HepG2 (cell line): ENCODE measurements at regions not wholly inside any gene's neighbourhood (a gene's known extent, or its start where the extent isn't known, plus 50 kb on each side); places are given as distances from the start of the nearest gene placed in this dataset.

ENCODE experiments used
- ATAC-seq: fragments of 200-7000 bp; cut with Tn5 transposase; 3 replicates; pipeline ENCODE4 v1.9.1; 2020; ENCODE audit warnings: mild to moderate bottlenecking, moderate library complexity
- BruUV-seq: library from RNA; stranded (reverse); fragments of 400-500 nt; replicated peaks from 2 replicates; lab custom pipeline; 2021; lab: Mats Ljungman, UMichigan
- CTCF ChIA-PET: fragments of 300-600 bp; formaldehyde crosslinking; extraction: SDS; loops from one replicate; lab custom pipeline; 2021; ENCODE audit warnings: low total read pairs, inconsistent platforms, low intra/inter-chr PET ratio; lab: Yijun Ruan, JAX
- POLR2A ChIA-PET: fragments of 350-600 bp; sonication (Branson Sonifier 250); formaldehyde crosslinking; loops from one replicate; lab custom pipeline; 2020; ENCODE audit warnings: antibody characterized with exemption, inconsistent platforms; lab: Yijun Ruan, JAX
- DNase-seq: peaks from one replicate; pipeline ENCODE4 v3.0.0-alpha.2; 2015; ENCODE audit warnings: low spot score
- FAIRE-seq: peaks from 3 replicates; lab custom pipeline; 2011; peaks lifted over from hg19 to GRCh38; lab: Jason Lieb, UNC
- H2AFZ ChIP-seq: one replicate; pipeline ENCODE4 v1.6.1; 2011; ENCODE audit warnings: low read length, inconsistent platforms
- H3K27ac ChIP-seq: fragments of 300-600 bp; 3 replicates; pipeline ENCODE4 v1.8.0; 2011; ENCODE audit warnings: mixed run types, mild to moderate bottlenecking, mixed read lengths, low read length, inconsistent platforms; ENCODE audit not compliant: insufficient read depth; ENCODE audit errors: extremely low read length
- H3K27me3 ChIP-seq, 2 experiments: fragments of 200-600 bp in 1 of 2; 2 replicates in 1 of 2; 3 replicates in 1 of 2; pipeline versions ENCODE4 v1.6.0 to v1.8.0; 2011; ENCODE audit warnings: low read length in 2 of 2, mild to moderate bottlenecking in 2 of 2, moderate library complexity in 2 of 2, inconsistent platforms in 1 of 2; ENCODE audit not compliant: insufficient read depth in 2 of 2, control insufficient read depth in 1 of 2
- H3K36me3 ChIP-seq, 2 experiments: fragments of 200-600 bp in 1 of 2; replicated peaks in 1 of 2; 2 replicates in 1 of 2; 3 replicates in 1 of 2; pipeline versions ENCODE4 v1.5.1 to v1.8.0; 2011; ENCODE audit warnings: low read length in 2 of 2, inconsistent platforms in 1 of 2; ENCODE audit not compliant: insufficient read depth in 2 of 2, control insufficient read depth in 1 of 2
- H3K4me1 ChIP-seq: 2 replicates; pipeline ENCODE4 v1.5.1; 2012; ENCODE audit warnings: low read length, inconsistent platforms; ENCODE audit not compliant: insufficient read depth
- H3K4me2 ChIP-seq: 2 replicates; pipeline ENCODE4 v1.6.0; 2011; ENCODE audit warnings: low read depth, low read length, inconsistent platforms
- H3K4me3 ChIP-seq, 3 experiments: fragments of 200-600 bp in 1 of 3; sonication (generic), shearing (Covaris generic) in 1 of 3; replicated peaks in 1 of 3; 2 replicates each; pipeline ENCODE4 v1.5.1; 2011 to 2016; ENCODE audit warnings: low read length in 3 of 3, inconsistent platforms in 2 of 3, low read depth in 2 of 3, mild to moderate bottlenecking in 2 of 3, control low read depth in 1 of 3, mixed read lengths in 1 of 3; ENCODE audit not compliant: insufficient read depth in 1 of 3
- H3K79me2 ChIP-seq: one replicate; pipeline ENCODE4 v1.6.1; 2011; ENCODE audit warnings: low read length, inconsistent platforms; ENCODE audit not compliant: insufficient read depth
- H3K9ac ChIP-seq: 2 replicates; pipeline ENCODE4 v1.6.0; 2011; ENCODE audit warnings: mild to moderate bottlenecking, low read depth, low read length, inconsistent platforms; ENCODE audit not compliant: insufficient read depth
- H3K9me3 ChIP-seq: 2 replicates; pipeline ENCODE4 v1.5.1; 2012; ENCODE audit warnings: mild to moderate bottlenecking, low read length
- H4K20me1 ChIP-seq: 2 replicates; pipeline ENCODE4 v1.6.0; 2011; ENCODE audit warnings: inconsistent platforms, mild to moderate bottlenecking, low read length, moderate library complexity; ENCODE audit not compliant: insufficient read depth
- ATF7 ChIP-seq, 2 experiments: fragments of 450-650 bp in 1 of 2; sonication (generic) in 1 of 2; formaldehyde crosslinking in 1 of 2; IDR thresholded peaks; 2 replicates each; pipeline versions ENCODE4 v1.4.0 to v1.6.1; 2016 to 2020; ENCODE audit warnings: antibody characterized with exemption in 1 of 2, mild to moderate bottlenecking in 1 of 2, missing genetic modification reagents in 1 of 2
- KDM1A ChIP-seq: IDR thresholded peaks from 2 replicates; pipeline ENCODE4 v1.6.1; 2016; ENCODE audit warnings: missing compliant biosample characterization
- NFE2L1 ChIP-seq: sonication (generic); formaldehyde crosslinking; IDR thresholded peaks from 2 replicates; pipeline ENCODE4 v1.4.0; 2020; ENCODE audit warnings: missing genetic modification reagents, mild to moderate bottlenecking, borderline replicate concordance
- SOX6 ChIP-seq, 2 experiments: fragments of 450-650 bp in 1 of 2; sonication (generic) in 1 of 2; formaldehyde crosslinking in 1 of 2; IDR thresholded peaks; 2 replicates each; pipeline versions ENCODE4 v1.4.0 to v1.6.1; 2017 to 2020; ENCODE audit warnings: antibody characterized with exemption in 1 of 2, mild to moderate bottlenecking in 1 of 2, missing genetic modification reagents in 1 of 2
- SP140L ChIP-seq: sonication (generic); formaldehyde crosslinking; IDR thresholded peaks from 2 replicates; pipeline ENCODE4 v1.4.0; 2020; ENCODE audit warnings: missing genetic modification reagents, borderline replicate concordance
- SRSF1 ChIP-seq: fragments of 200-400 bp; formaldehyde crosslinking; optimal IDR thresholded peaks from 2 replicates; pipeline ENCODE3; 2017; ENCODE audit warnings: mild to moderate bottlenecking, low read depth, low read length, moderate library complexity
- TEF ChIP-seq: sonication (generic); formaldehyde crosslinking; IDR thresholded peaks from 2 replicates; pipeline ENCODE4 v1.5.0; 2020; ENCODE audit warnings: missing genetic modification reagents
- ZNF101 ChIP-seq: sonication (generic); formaldehyde crosslinking; IDR thresholded peaks from 2 replicates; pipeline ENCODE4 v1.4.0; 2020; ENCODE audit warnings: mild to moderate bottlenecking, low read depth, missing genetic modification reagents, borderline replicate concordance
- ZNF124 ChIP-seq: sonication (generic); formaldehyde crosslinking; IDR thresholded peaks from 2 replicates; pipeline ENCODE4 v1.4.0; 2020; ENCODE audit warnings: missing genetic modification reagents
- WGBS: methylation state at CpG from one replicate; pipeline ENCODE4 v1.1.6; 2017; ENCODE audit warnings: low lambda C conversion rate; 5-methylcytosine and 5-hydroxymethylcytosine counted together
- in situ Hi-C: cut with HindIII; loops from 2 replicates; pipeline ENCODE4 v1.10.0; 2017; ENCODE audit warnings: low pct_unique_long_range_greater_than_20kb; ENCODE audit not compliant: extremely low pct_ligation_motif_present
- intact Hi-C: fragments of 100-400 bp; cut with micrococcal nuclease; formaldehyde crosslinking; loops from one replicate; pipeline ENCODE4 v1.10.0; 2022; ENCODE audit not compliant: unreplicated experiment
- TF ChIP-seq, protein P1 (sequence below): sonication (generic); formaldehyde crosslinking; IDR thresholded peaks from 2 replicates; pipeline ENCODE4 v1.8.1; 2023; ENCODE audit warnings: mild to moderate bottlenecking, missing genetic modification reagents
- TF ChIP-seq, protein P2 (sequence below): sonication (generic); formaldehyde crosslinking; IDR thresholded peaks from 2 replicates; pipeline ENCODE4 v1.5.0; 2020; ENCODE audit warnings: mild to moderate bottlenecking, missing genetic modification reagents

DNA sequence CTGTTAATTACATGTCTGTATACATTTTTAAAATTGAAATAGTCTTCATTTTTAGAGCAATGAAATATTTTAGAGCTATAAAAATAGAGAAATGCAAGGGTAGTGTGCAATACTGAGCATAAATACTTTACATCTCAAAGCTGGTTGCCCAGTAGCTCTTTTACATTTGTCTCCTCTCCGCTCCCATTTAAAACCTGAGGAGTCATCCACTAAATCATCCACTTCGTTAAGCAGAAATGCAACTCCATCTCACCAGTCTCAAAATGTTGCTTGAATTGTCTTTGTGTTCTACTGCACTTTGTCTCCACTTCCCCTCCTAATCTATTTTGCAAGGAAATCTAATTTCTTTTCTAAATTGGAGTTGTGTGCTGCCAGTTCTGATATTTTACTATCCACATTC lies 563.6 kb downstream of the VGLL3 start:
- H4K20me1 ChIP-seq, result no peaks in the 10 kb centered on the region
- BruUV-seq, result no TSS peak
- no peak for ATAC-seq
- H3K4me1 ChIP-seq, result no peaks in the 10 kb centered on the region
- intact Hi-C loops (no loop called here), in situ Hi-C loops (no loop called here)
- no peaks in the 10 kb centered on the region for H3K9me3 ChIP-seq
- H3K4me2 ChIP-seq, result no peak overlapping the region
- no peaks in the 10 kb centered on the region for H3K36me3 ChIP-seq
- H3K27ac ChIP-seq, result no peak overlapping the region
- H2AFZ ChIP-seq, result no peak overlapping the region
- TF ChIP-seq KDM1A, result no peak
- DNase-seq, result no peak
- H3K4me3 ChIP-seq, result no peak overlapping the region
- POLR2A ChIA-PET, result no interaction called here
- 3% methylated on average over 2 of the region's 2 CpGs for WGBS
- CTCF ChIA-PET, result no interaction called here
- H3K79me2 ChIP-seq, result no peaks in the 10 kb centered on the region
- no peak overlapping the region for H3K9ac ChIP-seq
- no peaks in the 10 kb centered on the region for H3K27me3 ChIP-seq
- FAIRE-seq, result no peak

DNA sequence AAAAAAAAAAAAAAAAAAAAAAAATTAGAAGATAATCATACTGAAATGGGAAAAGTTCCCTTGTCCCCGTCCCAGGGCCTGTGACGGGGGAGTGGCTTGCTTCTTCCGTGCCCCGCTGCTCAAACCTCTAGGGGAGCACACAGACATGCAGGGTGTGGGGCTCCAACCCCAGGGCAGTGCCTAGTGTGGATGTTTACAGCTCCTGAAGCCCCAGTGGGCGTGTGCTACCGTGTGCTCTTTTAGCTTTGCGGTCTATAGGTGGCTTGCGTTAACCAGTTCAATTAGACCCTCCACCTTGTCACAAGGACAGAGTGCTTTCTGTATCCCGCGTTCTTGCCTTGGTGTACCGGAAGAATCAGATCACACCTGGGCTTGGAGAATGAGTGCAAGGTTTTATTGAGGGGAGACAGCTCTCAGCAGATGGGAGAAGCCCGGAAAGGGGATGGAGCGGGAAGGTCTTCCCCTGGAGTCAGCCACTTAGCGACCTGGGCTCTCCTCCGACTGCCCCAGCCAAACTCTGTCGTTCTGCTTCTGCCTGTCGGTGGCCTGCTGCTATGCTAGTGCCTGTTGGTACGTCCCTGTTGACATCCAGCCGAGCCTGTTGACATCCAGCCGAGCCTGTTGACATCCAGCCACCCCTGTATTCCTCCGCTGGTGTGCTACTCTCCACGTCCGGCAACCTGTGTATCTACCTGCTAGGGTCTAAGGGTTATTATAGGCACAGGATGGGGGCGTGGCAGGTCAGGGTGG lies 569.8 kb downstream of the VGLL3 start:
- FAIRE-seq (no peak), DNase-seq (no peak), ATAC-seq (no peak; the same call in 1 of the 3 replicates)
- no peaks in the 10 kb centered on the region for H3K4me1 ChIP-seq
- no peaks in the 10 kb centered on the region for H4K20me1 ChIP-seq
- CTCF ChIA-PET, result no interaction called here
- POLR2A ChIA-PET, result no interaction called here
- H3K27ac ChIP-seq, result no peak overlapping the region
- intact Hi-C loops, result no loop called here
- BruUV-seq, result no TSS peak
- in situ Hi-C loops, result no loop called here
- no peak overlapping the region for H3K4me2 ChIP-seq
- H3K36me3 ChIP-seq, result no peaks in the 10 kb centered on the region
- no peak overlapping the region for H3K4me3 ChIP-seq
- H3K9ac ChIP-seq, result no peak overlapping the region
- WGBS, result 22% methylated on average over 22 of the region's 24 CpGs
- no peaks in the 10 kb centered on the region for H3K9me3 ChIP-seq
- no peaks in the 10 kb centered on the region for H3K27me3 ChIP-seq
- H2AFZ ChIP-seq, result no peak overlapping the region
- no peaks in the 10 kb centered on the region for H3K79me2 ChIP-seq
- TF ChIP-seq ZNF101, result no peak
- TF ChIP-seq, protein P1, sequence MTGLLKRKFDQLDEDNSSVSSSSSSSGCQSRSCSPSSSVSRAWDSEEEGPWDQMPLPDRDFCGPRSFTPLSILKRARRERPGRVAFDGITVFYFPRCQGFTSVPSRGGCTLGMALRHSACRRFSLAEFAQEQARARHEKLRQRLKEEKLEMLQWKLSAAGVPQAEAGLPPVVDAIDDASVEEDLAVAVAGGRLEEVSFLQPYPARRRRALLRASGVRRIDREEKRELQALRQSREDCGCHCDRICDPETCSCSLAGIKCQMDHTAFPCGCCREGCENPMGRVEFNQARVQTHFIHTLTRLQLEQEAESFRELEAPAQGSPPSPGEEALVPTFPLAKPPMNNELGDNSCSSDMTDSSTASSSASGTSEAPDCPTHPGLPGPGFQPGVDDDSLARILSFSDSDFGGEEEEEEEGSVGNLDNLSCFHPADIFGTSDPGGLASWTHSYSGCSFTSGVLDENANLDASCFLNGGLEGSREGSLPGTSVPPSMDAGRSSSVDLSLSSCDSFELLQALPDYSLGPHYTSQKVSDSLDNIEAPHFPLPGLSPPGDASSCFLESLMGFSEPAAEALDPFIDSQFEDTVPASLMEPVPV (CRISPR knock-in tag), result no peak
- no peak for TF ChIP-seq TEF (CRISPR knock-in tag)
- TF ChIP-seq ZNF124 (CRISPR knock-in tag), result no peak
- TF ChIP-seq ATF7 (IDR thresholded peaks at IDR 0.05), result no peak
- no peak for TF ChIP-seq ATF7 (CRISPR knock-in tag; IDR thresholded peaks at IDR 0.05)
- no peak for TF ChIP-seq SP140L
- TF ChIP-seq SRSF1, result no peak
- TF ChIP-seq, protein P2, sequence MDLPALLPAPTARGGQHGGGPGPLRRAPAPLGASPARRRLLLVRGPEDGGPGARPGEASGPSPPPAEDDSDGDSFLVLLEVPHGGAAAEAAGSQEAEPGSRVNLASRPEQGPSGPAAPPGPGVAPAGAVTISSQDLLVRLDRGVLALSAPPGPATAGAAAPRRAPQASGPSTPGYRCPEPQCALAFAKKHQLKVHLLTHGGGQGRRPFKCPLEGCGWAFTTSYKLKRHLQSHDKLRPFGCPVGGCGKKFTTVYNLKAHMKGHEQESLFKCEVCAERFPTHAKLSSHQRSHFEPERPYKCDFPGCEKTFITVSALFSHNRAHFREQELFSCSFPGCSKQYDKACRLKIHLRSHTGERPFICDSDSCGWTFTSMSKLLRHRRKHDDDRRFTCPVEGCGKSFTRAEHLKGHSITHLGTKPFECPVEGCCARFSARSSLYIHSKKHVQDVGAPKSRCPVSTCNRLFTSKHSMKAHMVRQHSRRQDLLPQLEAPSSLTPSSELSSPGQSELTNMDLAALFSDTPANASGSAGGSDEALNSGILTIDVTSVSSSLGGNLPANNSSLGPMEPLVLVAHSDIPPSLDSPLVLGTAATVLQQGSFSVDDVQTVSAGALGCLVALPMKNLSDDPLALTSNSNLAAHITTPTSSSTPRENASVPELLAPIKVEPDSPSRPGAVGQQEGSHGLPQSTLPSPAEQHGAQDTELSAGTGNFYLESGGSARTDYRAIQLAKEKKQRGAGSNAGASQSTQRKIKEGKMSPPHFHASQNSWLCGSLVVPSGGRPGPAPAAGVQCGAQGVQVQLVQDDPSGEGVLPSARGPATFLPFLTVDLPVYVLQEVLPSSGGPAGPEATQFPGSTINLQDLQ, result no peak
- no peak for TF ChIP-seq NFE2L1 (CRISPR knock-in tag)
- no peak for TF ChIP-seq SOX6 (IDR thresholded peaks at IDR 0.05)
- no peak for TF ChIP-seq SOX6 (CRISPR knock-in tag; IDR thresholded peaks at IDR 0.05)
